HepG2 (cell line): ENCODE measurements at regions not wholly inside any gene's neighbourhood (a gene's known extent, or its start where the extent isn't known, plus 50 kb on each side); places are given as distances from the start of the nearest gene placed in this dataset.

Experiments
- ATAC-seq: fragments of 200-7000 bp; cut with Tn5 transposase; 3 replicates; pipeline ENCODE4 v1.9.1; 2020; ENCODE audit warnings: mild to moderate bottlenecking, moderate library complexity
- BruUV-seq: library from RNA; stranded (reverse); fragments of 400-500 nt; replicated peaks from 2 replicates; lab custom pipeline; 2021; lab: Mats Ljungman, UMichigan
- CTCF ChIA-PET: fragments of 300-600 bp; formaldehyde crosslinking; extraction: SDS; loops from one replicate; lab custom pipeline; 2021; ENCODE audit warnings: low total read pairs, inconsistent platforms, low intra/inter-chr PET ratio; lab: Yijun Ruan, JAX
- POLR2A ChIA-PET: fragments of 350-600 bp; sonication (Branson Sonifier 250); formaldehyde crosslinking; loops from one replicate; lab custom pipeline; 2020; ENCODE audit warnings: antibody characterized with exemption, inconsistent platforms; lab: Yijun Ruan, JAX
- DNase-seq: peaks from one replicate; pipeline ENCODE4 v3.0.0-alpha.2; 2015; ENCODE audit warnings: low spot score
- FAIRE-seq: peaks from 3 replicates; lab custom pipeline; 2011; peaks lifted over from hg19 to GRCh38; lab: Jason Lieb, UNC
- H2AFZ ChIP-seq: one replicate; pipeline ENCODE4 v1.6.1; 2011; ENCODE audit warnings: low read length, inconsistent platforms
- H3K27ac ChIP-seq: fragments of 300-600 bp; 3 replicates; pipeline ENCODE4 v1.8.0; 2011; ENCODE audit warnings: mixed run types, mild to moderate bottlenecking, mixed read lengths, low read length, inconsistent platforms; ENCODE audit not compliant: insufficient read depth; ENCODE audit errors: extremely low read length
- H3K27me3 ChIP-seq, 2 experiments: fragments of 200-600 bp in 1 of 2; 2 replicates in 1 of 2; 3 replicates in 1 of 2; pipeline versions ENCODE4 v1.6.0 to v1.8.0; 2011; ENCODE audit warnings: low read length in 2 of 2, mild to moderate bottlenecking in 2 of 2, moderate library complexity in 2 of 2, inconsistent platforms in 1 of 2; ENCODE audit not compliant: insufficient read depth in 2 of 2, control insufficient read depth in 1 of 2
- H3K36me3 ChIP-seq, 2 experiments: fragments of 200-600 bp in 1 of 2; replicated peaks in 1 of 2; 2 replicates in 1 of 2; 3 replicates in 1 of 2; pipeline versions ENCODE4 v1.5.1 to v1.8.0; 2011; ENCODE audit warnings: low read length in 2 of 2, inconsistent platforms in 1 of 2; ENCODE audit not compliant: insufficient read depth in 2 of 2, control insufficient read depth in 1 of 2
- H3K4me1 ChIP-seq: 2 replicates; pipeline ENCODE4 v1.5.1; 2012; ENCODE audit warnings: low read length, inconsistent platforms; ENCODE audit not compliant: insufficient read depth
- H3K4me2 ChIP-seq: 2 replicates; pipeline ENCODE4 v1.6.0; 2011; ENCODE audit warnings: low read depth, low read length, inconsistent platforms
- H3K4me3 ChIP-seq, 3 experiments: fragments of 200-600 bp in 1 of 3; sonication (generic), shearing (Covaris generic) in 1 of 3; replicated peaks in 1 of 3; 2 replicates each; pipeline ENCODE4 v1.5.1; 2011 to 2016; ENCODE audit warnings: low read length in 3 of 3, inconsistent platforms in 2 of 3, low read depth in 2 of 3, mild to moderate bottlenecking in 2 of 3, control low read depth in 1 of 3, mixed read lengths in 1 of 3; ENCODE audit not compliant: insufficient read depth in 1 of 3
- H3K79me2 ChIP-seq: one replicate; pipeline ENCODE4 v1.6.1; 2011; ENCODE audit warnings: low read length, inconsistent platforms; ENCODE audit not compliant: insufficient read depth
- H3K9ac ChIP-seq: 2 replicates; pipeline ENCODE4 v1.6.0; 2011; ENCODE audit warnings: mild to moderate bottlenecking, low read depth, low read length, inconsistent platforms; ENCODE audit not compliant: insufficient read depth
- H3K9me3 ChIP-seq: 2 replicates; pipeline ENCODE4 v1.5.1; 2012; ENCODE audit warnings: mild to moderate bottlenecking, low read length
- H4K20me1 ChIP-seq: 2 replicates; pipeline ENCODE4 v1.6.0; 2011; ENCODE audit warnings: inconsistent platforms, mild to moderate bottlenecking, low read length, moderate library complexity; ENCODE audit not compliant: insufficient read depth
- AHR ChIP-seq: IDR thresholded peaks from 2 replicates; pipeline ENCODE4 v1.6.1; 2018; ENCODE audit warnings: missing genetic modification reagents, missing compliant biosample characterization
- HNRNPUL1 ChIP-seq: fragments of 200-400 bp; formaldehyde crosslinking; IDR thresholded peaks from 2 replicates; pipeline ENCODE4 v1.6.1; 2017; ENCODE audit warnings: low read depth, mild to moderate bottlenecking, low read length, moderate library complexity
- NFKBIZ ChIP-seq: IDR thresholded peaks from 2 replicates; pipeline ENCODE4 v1.6.1; 2018; ENCODE audit warnings: missing genetic modification reagents, missing compliant biosample characterization
- PHB2 ChIP-seq: fragments of 450-650 bp; IDR thresholded peaks from 2 replicates; pipeline ENCODE4 v1.6.1; 2018; ENCODE audit not compliant: partially characterized antibody
- POLR2AphosphoS2 ChIP-seq: IDR thresholded peaks from 2 replicates; pipeline ENCODE4 v1.6.1; 2011; ENCODE audit warnings: low read depth, low read length, improper control_type of control experiment
- SALL1 ChIP-seq: sonication (generic); formaldehyde crosslinking; IDR thresholded peaks from 2 replicates; pipeline ENCODE4 v1.8.0; 2022; ENCODE audit warnings: mild to moderate bottlenecking, missing genetic modification reagents
- SMARCE1 ChIP-seq: fragments of 450-650 bp; IDR thresholded peaks from 2 replicates; pipeline ENCODE4 v1.6.1; 2017; ENCODE audit warnings: borderline replicate concordance
- SMC3 ChIP-seq: IDR thresholded peaks from 2 replicates; pipeline ENCODE4 v1.6.1; 2011; ENCODE audit warnings: low read length, improper control_type of control experiment
- STAG1 ChIP-seq: sonication (generic); formaldehyde crosslinking; IDR thresholded peaks from 2 replicates; pipeline ENCODE4 v1.4.0; 2020; ENCODE audit warnings: missing genetic modification reagents
- THAP11 ChIP-seq: IDR thresholded peaks from 2 replicates; pipeline ENCODE4 v1.6.1; 2016; ENCODE audit warnings: missing biosample characterization, missing genetic modification reagents
- TP53 ChIP-seq: sonication (generic); formaldehyde crosslinking; conservative IDR thresholded peaks from 2 replicates; pipeline ENCODE4 v1.4.0; 2020; ENCODE audit warnings: missing genetic modification reagents
- whole genome bisulfite sequencing: methylation state at CpG from one replicate; pipeline ENCODE4 v1.1.6; 2017; ENCODE audit warnings: low lambda C conversion rate; 5-methylcytosine and 5-hydroxymethylcytosine counted together
- in situ Hi-C: cut with HindIII; loops from 2 replicates; pipeline ENCODE4 v1.10.0; 2017; ENCODE audit warnings: low pct_unique_long_range_greater_than_20kb; ENCODE audit not compliant: extremely low pct_ligation_motif_present
- intact Hi-C: fragments of 100-400 bp; cut with micrococcal nuclease; formaldehyde crosslinking; loops from one replicate; pipeline ENCODE4 v1.10.0; 2022; ENCODE audit not compliant: unreplicated experiment
- TF ChIP-seq, protein P1 (sequence below): sonication (generic); formaldehyde crosslinking; IDR thresholded peaks from 2 replicates; pipeline ENCODE4 v1.4.0; 2020; ENCODE audit warnings: mild to moderate bottlenecking, missing genetic modification reagents
- TF ChIP-seq, protein P2 (sequence below): IDR thresholded peaks from 2 replicates; pipeline ENCODE4 v1.6.1; 2016; ENCODE audit warnings: missing compliant biosample characterization, missing genetic modification reagents, borderline replicate concordance
- TF ChIP-seq, protein P3 (sequence below): sonication (generic); formaldehyde crosslinking; IDR thresholded peaks from 2 replicates; pipeline ENCODE4 v1.4.0; 2020; ENCODE audit warnings: low read depth, missing genetic modification reagents
- TF ChIP-seq, protein P4 (sequence below): sonication (generic); formaldehyde crosslinking; IDR thresholded peaks from 2 replicates; pipeline ENCODE4 v1.5.0; 2020; ENCODE audit warnings: missing genetic modification reagents

DNA sequence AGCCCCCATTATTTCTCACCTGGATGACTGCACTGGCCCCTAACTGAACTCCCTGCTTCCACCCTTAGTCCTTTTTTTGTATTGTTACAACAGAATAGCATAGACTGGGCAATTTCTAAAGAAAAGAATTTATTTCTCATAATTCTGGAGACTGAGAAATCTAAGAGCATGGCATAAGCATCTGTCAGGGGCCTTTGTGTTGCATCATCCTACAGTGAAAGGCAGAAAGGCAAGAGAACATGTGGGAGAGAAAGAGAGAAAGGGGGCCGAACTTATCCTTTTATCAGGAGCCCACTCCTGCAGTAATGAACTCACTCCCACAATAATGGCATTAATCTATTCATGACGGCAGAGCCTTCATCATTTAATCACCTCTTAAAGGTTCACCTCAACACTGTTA lies 122.1 kb downstream of the EFNB1 start:
- DNase-seq (no peak), FAIRE-seq (no peak), ATAC-seq (no peak)
- BruUV-seq, result no TSS peak
- no peak for TF ChIP-seq TP53
- no peak for TF ChIP-seq NFKBIZ (CRISPR knock-in tag)
- no peak for TF ChIP-seq SALL1
- TF ChIP-seq, protein P1, sequence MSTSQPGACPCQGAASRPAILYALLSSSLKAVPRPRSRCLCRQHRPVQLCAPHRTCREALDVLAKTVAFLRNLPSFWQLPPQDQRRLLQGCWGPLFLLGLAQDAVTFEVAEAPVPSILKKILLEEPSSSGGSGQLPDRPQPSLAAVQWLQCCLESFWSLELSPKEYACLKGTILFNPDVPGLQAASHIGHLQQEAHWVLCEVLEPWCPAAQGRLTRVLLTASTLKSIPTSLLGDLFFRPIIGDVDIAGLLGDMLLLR, result no peak
- no peak for TF ChIP-seq STAG1 (CRISPR knock-in tag)
- no peak for TF ChIP-seq SMC3
- TF ChIP-seq, protein P2, sequence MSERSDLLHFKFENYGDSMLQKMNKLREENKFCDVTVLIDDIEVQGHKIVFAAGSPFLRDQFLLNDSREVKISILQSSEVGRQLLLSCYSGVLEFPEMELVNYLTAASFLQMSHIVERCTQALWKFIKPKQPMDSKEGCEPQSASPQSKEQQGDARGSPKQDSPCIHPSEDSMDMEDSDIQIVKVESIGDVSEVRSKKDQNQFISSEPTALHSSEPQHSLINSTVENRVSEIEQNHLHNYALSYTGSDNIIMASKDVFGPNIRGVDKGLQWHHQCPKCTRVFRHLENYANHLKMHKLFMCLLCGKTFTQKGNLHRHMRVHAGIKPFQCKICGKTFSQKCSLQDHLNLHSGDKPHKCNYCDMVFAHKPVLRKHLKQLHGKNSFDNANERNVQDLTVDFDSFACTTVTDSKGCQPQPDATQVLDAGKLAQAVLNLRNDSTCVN (CRISPR knock-in tag), result no peak
- TF ChIP-seq POLR2AphosphoS2, result no peak
- no peak for TF ChIP-seq AHR (CRISPR knock-in tag)
- no peak for TF ChIP-seq THAP11 (CRISPR knock-in tag)
- TF ChIP-seq, protein P3, sequence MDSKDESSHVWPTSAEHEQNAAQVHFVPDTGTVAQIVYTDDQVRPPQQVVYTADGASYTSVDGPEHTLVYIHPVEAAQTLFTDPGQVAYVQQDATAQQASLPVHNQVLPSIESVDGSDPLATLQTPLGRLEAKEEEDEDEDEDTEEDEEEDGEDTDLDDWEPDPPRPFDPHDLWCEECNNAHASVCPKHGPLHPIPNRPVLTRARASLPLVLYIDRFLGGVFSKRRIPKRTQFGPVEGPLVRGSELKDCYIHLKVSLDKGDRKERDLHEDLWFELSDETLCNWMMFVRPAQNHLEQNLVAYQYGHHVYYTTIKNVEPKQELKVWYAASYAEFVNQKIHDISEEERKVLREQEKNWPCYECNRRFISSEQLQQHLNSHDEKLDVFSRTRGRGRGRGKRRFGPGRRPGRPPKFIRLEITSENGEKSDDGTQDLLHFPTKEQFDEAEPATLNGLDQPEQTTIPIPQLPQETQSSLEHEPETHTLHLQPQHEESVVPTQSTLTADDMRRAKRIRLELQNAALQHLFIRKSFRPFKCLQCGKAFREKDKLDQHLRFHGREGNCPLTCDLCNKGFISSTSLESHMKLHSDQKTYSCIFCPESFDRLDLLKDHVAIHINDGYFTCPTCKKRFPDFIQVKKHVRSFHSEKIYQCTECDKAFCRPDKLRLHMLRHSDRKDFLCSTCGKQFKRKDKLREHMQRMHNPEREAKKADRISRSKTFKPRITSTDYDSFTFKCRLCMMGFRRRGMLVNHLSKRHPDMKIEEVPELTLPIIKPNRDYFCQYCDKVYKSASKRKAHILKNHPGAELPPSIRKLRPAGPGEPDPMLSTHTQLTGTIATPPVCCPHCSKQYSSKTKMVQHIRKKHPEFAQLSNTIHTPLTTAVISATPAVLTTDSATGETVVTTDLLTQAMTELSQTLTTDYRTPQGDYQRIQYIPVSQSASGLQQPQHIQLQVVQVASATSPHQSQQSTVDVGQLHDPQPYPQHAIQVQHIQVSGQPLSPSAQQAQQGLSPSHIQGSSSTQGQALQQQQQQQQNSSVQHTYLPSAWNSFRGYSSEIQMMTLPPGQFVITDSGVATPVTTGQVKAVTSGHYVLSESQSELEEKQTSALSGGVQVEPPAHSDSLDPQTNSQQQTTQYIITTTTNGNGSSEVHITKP (CRISPR knock-in tag), result no peak
- no peak for TF ChIP-seq HNRNPUL1
- TF ChIP-seq, protein P4, sequence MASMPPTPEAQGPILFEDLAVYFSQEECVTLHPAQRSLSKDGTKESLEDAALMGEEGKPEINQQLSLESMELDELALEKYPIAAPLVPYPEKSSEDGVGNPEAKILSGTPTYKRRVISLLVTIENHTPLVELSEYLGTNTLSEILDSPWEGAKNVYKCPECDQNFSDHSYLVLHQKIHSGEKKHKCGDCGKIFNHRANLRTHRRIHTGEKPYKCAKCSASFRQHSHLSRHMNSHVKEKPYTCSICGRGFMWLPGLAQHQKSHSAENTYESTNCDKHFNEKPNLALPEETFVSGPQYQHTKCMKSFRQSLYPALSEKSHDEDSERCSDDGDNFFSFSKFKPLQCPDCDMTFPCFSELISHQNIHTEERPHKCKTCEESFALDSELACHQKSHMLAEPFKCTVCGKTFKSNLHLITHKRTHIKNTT (CRISPR knock-in tag), result no peak
- TF ChIP-seq PHB2, result no peak
- TF ChIP-seq SMARCE1, result no peak
- no peaks in the 10 kb centered on the region for H4K20me1 ChIP-seq
- no peaks in the 10 kb centered on the region for H3K79me2 ChIP-seq
- ChIA-PET POLR2A (no interaction called here), CTCF (no interaction called here)
- no peaks in the 10 kb centered on the region for H3K9me3 ChIP-seq
- H3K9ac ChIP-seq, result no peak overlapping the region
- no peaks in the 10 kb centered on the region for H3K4me1 ChIP-seq
- 0% methylated on average over 2 of the region's 2 CpGs for WGBS
- no peak overlapping the region for H3K4me3 ChIP-seq
- H3K27me3 ChIP-seq, result no peaks in the 10 kb centered on the region; a peak in 1 of 5 replicates
- no peak overlapping the region for H3K4me2 ChIP-seq
- H3K27ac ChIP-seq, result no peak overlapping the region
- no peak overlapping the region for H2AFZ ChIP-seq
- intact Hi-C loops, result no loop called here
- H3K36me3 ChIP-seq, result no peaks in the 10 kb centered on the region
- in situ Hi-C loops, result no loop called here
